Vagina (tissue), 2 donors: ENCODE measurements at regions not wholly inside any gene's neighbourhood (a gene's known extent, or its start where the extent isn't known, plus 50 kb on each side); places are given as distances from the start of the nearest gene placed in this dataset.

Experiments
- POLR2A ChIP-seq, 2 donors: fragments of 450-650 bp; IDR thresholded peaks; one replicate each; pipeline ENCODE4 v1.6.1; 2017; ENCODE audit warnings: antibody characterized with exemption in 2 of 2, mild to moderate bottlenecking in 2 of 2, moderate library complexity in 2 of 2
- POLR2AphosphoS5 ChIP-seq, 2 donors: sonication (generic); formaldehyde crosslinking; IDR thresholded peaks; one replicate each; pipeline ENCODE4 v1.9.0; 2017; ENCODE audit warnings: antibody characterized with exemption in 2 of 2, mild to moderate bottlenecking in 2 of 2, low read depth in 1 of 2; ENCODE audit not compliant: insufficient read depth in 1 of 2
- TF ChIP-seq, protein P1 (sequence below), 3 experiments: fragments of 450-650 bp in 2 of 3; fragments of 200-600 bp in 1 of 3; sonication (generic) in 1 of 3; IDR thresholded peaks; one replicate each; pipeline ENCODE4 v1.5.1; 2017 to 2019; ENCODE audit warnings: antibody characterized with exemption in 3 of 3, mild to moderate bottlenecking in 2 of 3, moderate library complexity in 2 of 3

GRCh38 chr6:49299279-49299678, 163.8 kb downstream of the MMUT start:
- TF ChIP-seq, protein P1, sequence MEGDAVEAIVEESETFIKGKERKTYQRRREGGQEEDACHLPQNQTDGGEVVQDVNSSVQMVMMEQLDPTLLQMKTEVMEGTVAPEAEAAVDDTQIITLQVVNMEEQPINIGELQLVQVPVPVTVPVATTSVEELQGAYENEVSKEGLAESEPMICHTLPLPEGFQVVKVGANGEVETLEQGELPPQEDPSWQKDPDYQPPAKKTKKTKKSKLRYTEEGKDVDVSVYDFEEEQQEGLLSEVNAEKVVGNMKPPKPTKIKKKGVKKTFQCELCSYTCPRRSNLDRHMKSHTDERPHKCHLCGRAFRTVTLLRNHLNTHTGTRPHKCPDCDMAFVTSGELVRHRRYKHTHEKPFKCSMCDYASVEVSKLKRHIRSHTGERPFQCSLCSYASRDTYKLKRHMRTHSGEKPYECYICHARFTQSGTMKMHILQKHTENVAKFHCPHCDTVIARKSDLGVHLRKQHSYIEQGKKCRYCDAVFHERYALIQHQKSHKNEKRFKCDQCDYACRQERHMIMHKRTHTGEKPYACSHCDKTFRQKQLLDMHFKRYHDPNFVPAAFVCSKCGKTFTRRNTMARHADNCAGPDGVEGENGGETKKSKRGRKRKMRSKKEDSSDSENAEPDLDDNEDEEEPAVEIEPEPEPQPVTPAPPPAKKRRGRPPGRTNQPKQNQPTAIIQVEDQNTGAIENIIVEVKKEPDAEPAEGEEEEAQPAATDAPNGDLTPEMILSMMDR (IDR thresholded peaks at IDR 0.05), result no peak
- TF ChIP-seq POLR2A (IDR thresholded peaks at IDR 0.05), result no peak
- no peak for TF ChIP-seq POLR2AphosphoS5 (IDR thresholded peaks at IDR 0.05; ENCODE audit: insufficient read depth in 1 of 2, low read depth in 1 of 2)
